OCI-M2 (cell line): ENCODE measurements at regions not wholly inside any gene's neighbourhood (a gene's known extent, or its start where the extent isn't known, plus 50 kb on each side); places are given as distances from the start of the nearest gene placed in this dataset.
"Not testable (repeated sequence)": the region's sequence is repeated elsewhere in the genome, so short reads cannot be mapped to it uniquely, and the experiment has no call there.

Experiments
- DNase-seq: peaks from one replicate; lab custom pipeline; 2025; ENCODE audit not compliant: unreplicated experiment; lab: John Stamatoyannopoulos, UW

GRCh38 chr1:148361427-148362215 lies 121.5 kb downstream of the PPIAL4G start:
- not testable (repeated sequence) for DNase-seq

GRCh38 chr1:148357037-148357436 lies 126.1 kb downstream of the PPIAL4G start:
- no peak for DNase-seq

GRCh38 chr1:148355976-148356375 lies 127.1 kb downstream of the PPIAL4G start:
- no peak for DNase-seq

- no peak for DNase-seq
Measured at GRCh38 chr1:148354913-148355308, 128.2 kb downstream of the PPIAL4G start.

- no peak for DNase-seq
Measured at GRCh38 chr1:148354284-148354912, 128.7 kb downstream of the PPIAL4G start.

GRCh38 chr1:148353461-148354283 lies 129.4 kb downstream of the PPIAL4G start:
- no peak for DNase-seq

GRCh38 chr1:148352470-148353053 lies 130.5 kb downstream of the PPIAL4G start:
- no peak for DNase-seq

GRCh38 chr1:148347781-148348180 lies 135.3 kb downstream of the PPIAL4G start:
- no peak for DNase-seq

- not testable (repeated sequence) for DNase-seq
Measured at GRCh38 chr1:148345659-148346151, 137.4 kb downstream of the PPIAL4G start.

- not testable (repeated sequence) for DNase-seq
Measured at GRCh38 chr1:148344651-148345050, 138.5 kb downstream of the PPIAL4G start.

- not testable (repeated sequence) for DNase-seq
Measured at GRCh38 chr1:148341729-148342128, 141.4 kb downstream of the PPIAL4G start.

GRCh38 chr1:148336121-148336918 lies 146.8 kb downstream of the PPIAL4G start:
- not testable (repeated sequence) for DNase-seq

GRCh38 chr1:148334339-148335130 lies 148.6 kb downstream of the PPIAL4G start:
- no peak for DNase-seq

GRCh38 chr1:148333875-148334338 lies 149.2 kb downstream of the PPIAL4G start:
- no peak for DNase-seq

GRCh38 chr1:148328884-148329283 lies 154.2 kb downstream of the PPIAL4G start:
- no peak for DNase-seq

- DNase-seq: not testable (repeated sequence)
Measured at GRCh38 chr1:148325031-148325430, 158.1 kb downstream of the PPIAL4G start.

GRCh38 chr1:148324465-148324864 lies 158.6 kb downstream of the PPIAL4G start:
- not testable (repeated sequence) for DNase-seq

- DNase-seq: not testable (repeated sequence)
Measured at GRCh38 chr1:148320079-148320478, 163.0 kb downstream of the PPIAL4G start.

GRCh38 chr1:148318904-148319242 lies 164.2 kb downstream of the PPIAL4G start:
- no peak for DNase-seq
